AG04449 (cell line): ENCODE measurements at regions not wholly inside any gene's neighbourhood (a gene's known extent, or its start where the extent isn't known, plus 50 kb on each side); places are given as distances from the start of the nearest gene placed in this dataset.
A peak's percentile ranks its signal among the peaks of the same experiment; 100 is the strongest.

Source experiments
- CTCF ChIA-PET: fragments of 350-600 bp; formaldehyde crosslinking; extraction: SDS; loops from one replicate; lab custom pipeline; 2021; ENCODE audit warnings: antibody characterized with exemption; lab: Yijun Ruan, JAX
- POLR2A ChIA-PET: fragments of 400-600, 350-600 bp; formaldehyde crosslinking; extraction: SDS; loops from one replicate; lab custom pipeline; 2020; ENCODE audit warnings: antibody characterized with exemption, inconsistent platforms; lab: Yijun Ruan, JAX
- DNase-seq: peaks from one replicate; pipeline ENCODE4 v3.0.0-alpha.2; 2010; ENCODE audit warnings: low read depth, low spot score
- H3K4me3 ChIP-seq: 2 replicates; pipeline ENCODE4 v1.5.1; 2011; ENCODE audit warnings: low read depth, mild to moderate bottlenecking, control low read depth, low read length
- CTCF ChIP-seq: IDR thresholded peaks from one replicate; pipeline ENCODE4 v1.5.1; 2011; ENCODE audit warnings: mild to moderate bottlenecking, moderate library complexity, low read length, control low read depth, inconsistent platforms; ENCODE audit not compliant: insufficient read depth; ENCODE audit errors: missing control alignments

DNA sequence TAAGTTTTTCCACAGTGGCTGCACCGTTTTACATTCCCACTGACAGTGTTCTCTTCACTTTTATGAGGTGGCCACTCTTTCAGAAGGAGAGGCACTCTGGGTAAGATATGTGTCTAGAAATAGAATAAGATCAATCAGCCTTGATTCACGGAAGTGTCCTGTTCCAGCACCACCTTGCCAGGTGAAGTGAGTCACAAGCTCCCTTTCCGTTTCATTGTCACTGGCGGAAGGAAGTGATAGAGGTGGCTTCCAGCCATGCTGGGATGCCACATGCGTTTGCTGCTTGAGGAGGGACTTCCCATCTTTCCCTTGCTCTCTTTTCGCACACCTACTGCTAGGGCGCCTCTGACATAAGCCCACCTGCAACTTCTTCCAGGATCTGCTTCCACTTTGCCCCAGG lies 217.1 kb downstream of the PIK3R1 start:
- TF ChIP-seq CTCF = no peak
- ChIA-PET CTCF (interaction anchor here (1.6 to 2.0 kb wide), 2 partner anchors 11 to 146 kb away, joined by 5 to 6 read pairs; no protein-coding TSS in a partner anchor), POLR2A (no interaction called here)
- DNase-seq = no peak
- H3K4me3 ChIP-seq = no peak overlapping the region

GRCh38 chr5:68433526-68433922 lies 218.0 kb downstream of the PIK3R1 start:
- TF ChIP-seq CTCF = no peak
- ChIA-PET CTCF (interaction anchor here (1.3 to 2.2 kb wide), 4 partner anchors 8 to 147 kb away, joined by 5 to 6 read pairs (median 6); no protein-coding TSS in a partner anchor), POLR2A (interaction anchor here (1.4 kb wide), 1 partner anchor 21 kb away, joined by 3 read pairs; no protein-coding TSS in a partner anchor)
- no peak for DNase-seq
- H3K4me3 ChIP-seq = no peak overlapping the region

DNA sequence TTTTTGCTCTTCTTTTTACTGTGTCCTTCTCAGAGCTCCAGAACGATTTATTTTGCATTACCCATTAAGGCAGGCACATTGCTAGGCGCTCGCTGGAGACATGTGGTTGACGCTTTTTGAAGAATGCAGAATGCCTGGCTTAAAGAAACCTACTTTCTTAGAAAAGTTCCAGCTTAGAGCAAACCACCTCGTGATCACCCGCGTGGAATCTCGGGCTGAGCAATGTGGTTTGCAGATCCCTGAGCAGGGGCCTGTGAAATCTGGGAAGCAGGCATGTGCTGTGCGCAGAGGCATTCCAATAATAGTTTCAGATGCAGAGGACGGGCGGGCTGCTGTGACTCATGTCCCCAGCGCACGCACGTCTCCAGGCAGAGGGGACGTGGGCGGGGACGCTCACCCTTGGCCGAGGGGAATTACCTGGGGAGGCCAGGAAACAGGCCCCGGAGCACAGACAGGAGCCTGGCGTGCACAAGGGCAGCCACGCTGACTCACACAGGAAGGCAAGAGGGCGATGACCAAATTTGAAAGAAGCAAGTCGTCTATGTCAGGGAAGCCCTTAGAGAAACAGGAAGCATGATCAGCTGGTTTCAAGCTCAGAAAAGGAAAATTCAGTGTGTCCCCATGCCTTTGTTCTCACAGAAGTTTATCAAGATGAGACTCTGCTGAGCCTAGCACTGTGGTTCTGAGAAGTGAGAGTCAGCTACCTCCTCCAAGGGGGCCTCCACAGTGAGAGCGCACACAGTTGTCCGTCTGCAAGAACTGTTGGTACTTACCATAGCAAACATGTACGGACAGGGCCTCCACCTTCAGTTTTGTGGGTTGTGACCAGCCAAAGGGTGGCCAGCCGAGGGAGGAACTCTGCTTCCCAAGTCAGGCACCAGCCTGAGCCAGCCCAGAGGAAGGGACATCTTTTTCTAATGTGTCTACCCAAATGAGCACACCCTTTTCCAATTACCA lies 218.6 kb downstream of the PIK3R1 start:
- ChIA-PET CTCF (interaction anchor here (1.1 to 2.2 kb wide), 5 partner anchors 9 to 147 kb away, joined by 4 to 6 read pairs (median 6); no protein-coding TSS in a partner anchor), POLR2A (interaction anchor here (1.4 kb wide), 1 partner anchor 20 kb away, joined by 3 read pairs; no protein-coding TSS in a partner anchor)
- H3K4me3 ChIP-seq = no peak overlapping the region
- no peak for TF ChIP-seq CTCF
- DNase-seq = peak; percentile 99

- ChIA-PET CTCF (interaction anchor here (0.9 to 2.2 kb wide), 3 partner anchors 8 to 26 kb away, joined by 3 to 6 read pairs (median 3); no protein-coding TSS in a partner anchor), POLR2A (no interaction called here)
- no peak for TF ChIP-seq CTCF
- DNase-seq = no peak
- no peak overlapping the region for H3K4me3 ChIP-seq
Measured at GRCh38 chr5:68435611-68436010, 220.1 kb downstream of the PIK3R1 start.

- no peak for TF ChIP-seq CTCF
- H3K4me3 ChIP-seq = no peak overlapping the region
- CTCF ChIA-PET = interaction anchor here (0.5 to 1.6 kb wide), 5 partner anchors 10 to 225 kb away, joined by 3 to 6 read pairs (median 3); no protein-coding TSS in a partner anchor
- peak; percentile 64 for DNase-seq
- POLR2A ChIA-PET = no interaction called here
Measured at GRCh38 chr5:68436686-68437520, 221.3 kb downstream of the PIK3R1 start.
